Motor neuron (in vitro differentiated cells): ENCODE measurements at regions not wholly inside any gene's neighbourhood (a gene's known extent, or its start where the extent isn't known, plus 50 kb on each side); places are given as distances from the start of the nearest gene placed in this dataset.

Experiments used
- ATAC-seq, 8 experiments: fragments of 200-7000 bp; cut with Tn5 transposase; replicated peaks in 6 of 8; 2 replicates each; pipeline ENCODE4 v1.8.0; 2021; ENCODE audit warnings: mild to moderate bottlenecking in 8 of 8, moderate library complexity in 8 of 8
- H3K27ac ChIP-seq, 2 donors: fragments of 250-450 bp; sonication (Bioruptor Pico); 2 replicates each; pipeline ENCODE4 v1.9.0; 2021; ENCODE audit warnings: antibody characterized with exemption in 2 of 2, mild to moderate bottlenecking in 2 of 2, moderate library complexity in 1 of 2
- H3K4me1 ChIP-seq, 2 donors: fragments of 250-450 bp; sonication (Bioruptor Pico); replicated peaks in 1 of 2; 2 replicates each; pipeline ENCODE4 v1.6.1; 2021; ENCODE audit warnings: antibody characterized with exemption in 2 of 2, mild to moderate bottlenecking in 2 of 2, moderate library complexity in 1 of 2
- H3K4me3 ChIP-seq, 5 donors: fragments of 250-450 bp; sonication (Bioruptor Pico); 2 replicates each; pipeline ENCODE4 v1.9.0; 2021; ENCODE audit warnings: antibody characterized with exemption in 5 of 5, mild to moderate bottlenecking in 5 of 5, moderate library complexity in 4 of 5
- WGBS, 10 experiments: fragments of 450-650 bp; shearing (Covaris generic); methylation state at CpG; one replicate each; pipeline ENCODE4 v1.0.0; 2022; 5-methylcytosine and 5-hydroxymethylcytosine counted together
- in situ Hi-C, 9 experiments: fragments of 400-800 bp; cut with MboI; loops; one replicate each; pipeline ENCODE4 v1.15.0; 2021; ENCODE audit warnings: low sequenced_read_pairs in 9 of 9, low pct_unique_long_range_greater_than_20kb in 2 of 9; ENCODE audit not compliant: unreplicated experiment in 9 of 9

- Histone ChIP-seq H3K4me1 (peaks cover 0 to 18% of the 10 kb centered on the region in 2 donors), H3K27ac (no peak overlapping the region), H3K4me3 (no peak overlapping the region)
- in situ Hi-C loops: no loop called here
- 23 to 83% (median 66%) methylated on average over 1 to 3 of the region's 3 CpGs; no CpG with 5 or more reads in 4 of the 10 experiments for WGBS, 10 experiments
- ATAC-seq: peak in 2 of 8 experiments; percentile 4 to 39
Measured at GRCh38 chr12:88944397-88944796, 364.1 kb upstream of the KITLG start.

DNA sequence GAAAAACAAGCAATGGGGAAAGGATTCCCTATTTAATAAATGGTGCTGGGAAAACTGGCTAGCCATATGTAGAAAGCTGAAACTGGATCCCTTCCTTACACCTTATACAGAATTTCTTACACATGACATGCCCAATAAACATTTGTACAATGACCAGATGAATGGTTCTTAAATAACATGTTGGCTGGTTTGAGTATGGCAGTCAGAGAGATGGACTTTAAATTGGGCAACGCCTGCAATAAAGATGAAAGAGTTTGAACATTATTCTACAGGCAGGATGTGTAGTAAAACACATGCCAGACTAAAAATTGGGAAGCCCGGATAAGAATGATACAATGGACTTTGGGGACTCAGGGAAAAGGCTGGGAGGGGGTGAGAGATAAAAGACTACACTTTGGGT is 360.6 kb upstream of the KITLG start:
- Histone ChIP-seq H3K27ac (no peak overlapping the region), H3K4me1 (no peaks in the 10 kb centered on the region), H3K4me3 (no peak overlapping the region)
- WGBS, 10 experiments: 50 to 100% (median 80%) methylated on average over 1 to 2 of the region's 2 CpGs
- in situ Hi-C loops: no loop called here
- no peak for ATAC-seq

GRCh38 chr12:88935856-88936255 is 355.6 kb upstream of the KITLG start:
- Histone ChIP-seq H3K4me1 (peaks cover 0 to 11% of the 10 kb centered on the region in 2 donors), H3K4me3 (no peak overlapping the region), H3K27ac (no peak overlapping the region)
- ATAC-seq: no peak
- WGBS, 10 experiments: 74 to 100% (median 83%) methylated on average over 1 to 3 of the region's 3 CpGs; no CpG with 5 or more reads in 1 of the 10 experiments
- in situ Hi-C loops: no loop called here

GRCh38 chr12:88934163-88934747 is 354.0 kb upstream of the KITLG start:
- Histone ChIP-seq H3K27ac (no peak overlapping the region), H3K4me1 (peaks cover 0 to 11% of the 10 kb centered on the region in 2 donors), H3K4me3 (no peak overlapping the region)
- WGBS, 10 experiments: 44 to 93% (median 82%) methylated on average over 1 to 3 of the region's 3 CpGs
- in situ Hi-C loops: no loop called here
- no peak for ATAC-seq

GRCh38 chr12:88932457-88932856 is 352.2 kb upstream of the KITLG start:
- ATAC-seq: no peak
- 57 to 94% (median 78%) methylated on average over 1 to 2 of the region's 2 CpGs for WGBS, 10 experiments
- in situ Hi-C loops: no loop called here
- Histone ChIP-seq H3K4me3 (no peak overlapping the region), H3K4me1 (peaks cover 0 to 11% of the 10 kb centered on the region in 2 donors), H3K27ac (no peak overlapping the region)

DNA sequence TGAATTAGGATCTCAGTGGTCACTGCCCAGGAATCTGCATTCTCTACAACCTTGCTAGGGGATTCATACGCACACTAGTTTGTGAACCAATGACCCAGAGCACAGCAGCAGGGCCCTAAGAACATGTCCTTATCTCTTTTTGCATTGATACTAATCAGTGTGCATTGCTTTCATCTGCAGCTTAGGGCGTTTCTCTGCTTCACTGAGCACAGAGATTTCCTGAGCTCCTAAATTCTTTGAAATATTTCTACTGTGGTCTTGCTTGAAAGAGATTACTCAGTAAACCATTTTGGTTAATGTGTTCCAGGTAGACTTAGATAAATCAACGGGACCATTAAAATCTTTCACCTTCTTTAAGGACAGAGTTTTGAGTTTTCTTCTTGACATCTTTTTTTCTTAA is 351.3 kb upstream of the KITLG start:
- ATAC-seq: no peak
- Histone ChIP-seq H3K27ac (no peak overlapping the region), H3K4me3 (no peak overlapping the region), H3K4me1 (peaks cover 0 to 11% of the 10 kb centered on the region in 2 donors)
- in situ Hi-C loops: no loop called here
- WGBS, 10 experiments: 15 to 90% (median 72%) methylated on average over 1 to 3 of the region's 3 CpGs; no CpG with 5 or more reads in 1 of the 10 experiments

GRCh38 chr12:88925454-88925853 is 345.2 kb upstream of the KITLG start:
- Histone ChIP-seq H3K4me3 (no peak overlapping the region), H3K4me1 (no peaks in the 10 kb centered on the region), H3K27ac (no peak overlapping the region)
- no peak for ATAC-seq
- in situ Hi-C loops: no loop called here

DNA sequence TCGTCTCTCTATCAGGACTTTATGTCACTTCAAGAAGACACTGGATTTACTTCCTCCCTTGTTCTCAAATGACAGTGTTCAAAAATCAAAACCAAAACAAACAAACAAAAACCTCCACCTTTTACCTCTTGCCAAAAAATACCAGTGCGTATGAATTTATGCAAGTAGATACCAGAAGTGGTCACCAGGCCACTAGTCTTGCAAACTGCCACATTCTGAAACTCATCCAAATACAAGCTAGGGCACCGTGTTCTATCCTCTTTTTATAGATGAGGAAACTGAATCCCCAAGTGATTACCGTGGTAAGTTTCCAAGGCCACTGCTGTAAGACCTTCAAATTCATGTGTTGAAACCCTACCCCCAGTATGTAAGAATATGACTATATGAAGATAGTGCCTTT is 343.9 kb upstream of the KITLG start:
- ATAC-seq: no peak
- in situ Hi-C loops: no loop called here
- Histone ChIP-seq H3K4me3 (no peak overlapping the region), H3K4me1 (no peaks in the 10 kb centered on the region), H3K27ac (no peak overlapping the region)
- 70 to 100% (median 93%) methylated on average over 1 to 4 of the region's 4 CpGs for WGBS, 10 experiments

DNA sequence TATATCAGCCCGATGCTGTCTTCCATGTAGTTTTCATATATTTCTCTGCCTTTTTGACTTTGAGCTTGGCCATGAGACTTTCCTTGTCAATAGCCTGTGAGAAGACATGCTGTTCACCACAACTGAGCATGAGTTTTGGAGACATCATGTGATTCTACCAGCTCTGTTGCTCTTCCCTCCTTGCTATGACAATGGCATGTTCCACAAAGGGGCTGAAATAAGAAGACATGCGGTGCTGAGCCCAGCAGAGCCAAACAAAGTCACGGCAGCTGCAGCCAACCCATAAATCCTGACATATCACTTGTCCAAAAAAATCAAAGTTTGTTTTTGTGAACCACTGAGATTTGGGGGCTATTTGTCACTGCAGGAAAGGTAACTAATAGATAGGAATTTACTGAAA is 343.4 kb upstream of the KITLG start:
- no peak overlapping the region for H3K4me3 ChIP-seq
- H3K27ac ChIP-seq: no peak overlapping the region
- ATAC-seq: no peak
- WGBS, 10 experiments: 67 to 100% (median 87%) methylated on average over 1 to 3 of the region's 3 CpGs; no CpG with 5 or more reads in 2 of the 10 experiments
- H3K4me1 ChIP-seq: no peaks in the 10 kb centered on the region
- in situ Hi-C loops: no loop called here

- Histone ChIP-seq H3K4me1 (no peaks in the 10 kb centered on the region), H3K4me3 (no peak overlapping the region), H3K27ac (no peak overlapping the region)
- in situ Hi-C loops: no loop called here
- no peak for ATAC-seq
- WGBS, 10 experiments: 0 to 100% (median 83%) methylated on average over 1 of the region's 1 CpG; no CpG with 5 or more reads in 1 of the 10 experiments
Measured at GRCh38 chr12:88922816-88923215, 342.5 kb upstream of the KITLG start.

- Histone ChIP-seq H3K27ac (no peak overlapping the region), H3K4me1 (no peaks in the 10 kb centered on the region), H3K4me3 (no peak overlapping the region)
- in situ Hi-C loops: no loop called here
- no peak for ATAC-seq
- WGBS, 10 experiments: 68 to 100% (median 83%) methylated on average over 1 to 3 of the region's 3 CpGs; no CpG with 5 or more reads in 5 of the 10 experiments
Measured at GRCh38 chr12:88921890-88922532, 341.7 kb upstream of the KITLG start.

DNA sequence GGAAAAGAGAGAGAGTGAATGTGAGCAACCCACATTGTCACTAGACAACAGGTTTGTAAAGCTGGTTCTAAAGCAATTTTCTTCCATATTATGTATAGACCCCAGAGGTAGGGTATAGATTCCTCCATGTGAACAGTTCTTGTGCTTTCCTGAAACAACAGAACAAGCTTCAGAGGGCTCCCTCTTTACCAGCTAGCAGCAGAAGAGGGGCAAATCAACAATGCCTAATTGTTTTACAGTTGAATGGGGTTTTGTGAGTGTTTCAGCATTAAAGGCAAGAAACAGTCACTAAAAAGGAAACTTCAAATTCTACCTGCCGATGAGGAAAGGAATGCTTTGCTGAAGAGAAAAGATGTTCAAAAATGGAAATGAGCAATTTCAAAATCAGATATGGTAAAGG is 341.2 kb upstream of the KITLG start:
- WGBS, 10 experiments: 13 to 95% (median 55%) methylated on average over 1 of the region's 1 CpG
- no peak for ATAC-seq
- in situ Hi-C loops: no loop called here
- H3K27ac ChIP-seq: no peak overlapping the region
- no peaks in the 10 kb centered on the region for H3K4me1 ChIP-seq
- H3K4me3 ChIP-seq: no peak overlapping the region

DNA sequence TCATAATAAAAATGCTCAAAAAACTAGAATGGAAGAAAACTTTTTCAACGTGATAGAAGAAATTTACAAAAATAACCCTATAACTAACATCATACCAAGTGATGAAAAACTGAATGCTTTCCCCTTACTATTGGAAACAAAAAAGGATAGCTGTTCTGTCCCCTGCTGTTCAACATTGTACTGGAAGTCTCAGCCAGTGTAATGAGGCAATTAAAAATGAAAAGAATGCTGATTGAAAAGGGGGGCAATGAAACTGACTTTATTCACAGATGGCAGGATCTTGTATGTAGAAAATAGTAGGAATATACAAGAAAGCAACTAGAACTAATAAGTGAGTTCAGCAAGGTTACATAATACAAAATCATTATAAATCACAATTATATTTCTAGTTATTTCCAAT is 337.9 kb upstream of the KITLG start:
- Histone ChIP-seq H3K4me1 (no peaks in the 10 kb centered on the region), H3K4me3 (no peak overlapping the region), H3K27ac (no peak overlapping the region)
- WGBS, 10 experiments: 0 to 89% (median 51%) methylated on average over 1 of the region's 1 CpG; no CpG with 5 or more reads in 2 of the 10 experiments
- no peak for ATAC-seq
- in situ Hi-C loops: no loop called here

DNA sequence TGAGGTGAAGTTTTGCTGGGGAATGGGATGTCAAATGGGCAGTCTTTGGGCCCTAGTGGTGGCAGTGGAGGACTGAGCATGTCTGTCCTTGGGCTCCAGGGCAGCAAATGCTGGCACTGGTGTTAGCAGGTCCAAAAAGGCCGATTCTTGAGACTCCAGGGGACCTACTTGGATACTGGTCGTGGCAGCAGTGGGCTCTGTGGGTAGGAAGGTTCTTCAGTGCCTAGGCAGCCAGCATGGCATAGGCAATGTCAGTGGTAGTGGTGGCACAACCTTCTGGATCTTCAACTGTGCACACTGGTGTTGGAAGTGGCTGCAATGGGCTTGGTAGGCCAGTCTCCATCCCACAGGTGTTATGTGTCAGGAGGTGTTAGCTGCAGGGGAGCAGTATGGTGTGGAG is 334.7 kb upstream of the KITLG start:
- in situ Hi-C loops: no loop called here
- no peaks in the 10 kb centered on the region for H3K4me1 ChIP-seq
- 0 to 40% (median 26%) methylated on average over 1 to 2 of the region's 2 CpGs; no CpG with 5 or more reads in 4 of the 10 experiments for WGBS, 10 experiments
- no peak overlapping the region for H3K4me3 ChIP-seq
- H3K27ac ChIP-seq: no peak overlapping the region
- ATAC-seq: no peak
